Stimulated activated CD4-positive, alpha-beta T cell treated with anti-CD3 and anti-CD28 coated beads, TNF-alpha, amount 100 ng/mL, for 24 hours (primary cell): ENCODE measurements at regions not wholly inside any gene's neighbourhood (a gene's known extent, or its start where the extent isn't known, plus 50 kb on each side); places are given as distances from the start of the nearest gene placed in this dataset.

Experiments used
- DNase-seq, 3 experiments: peaks; one replicate each; pipeline ENCODE4 v3.0.0-alpha.2; 2020; ENCODE audit warnings: low read depth in 3 of 3

GRCh38 chr10:36700123-36700522, 425.3 kb upstream of the ANKRD30A start:
- DNase-seq: no peak

GRCh38 chr10:36692759-36693158, 432.6 kb upstream of the ANKRD30A start:
- DNase-seq: no peak

DNA sequence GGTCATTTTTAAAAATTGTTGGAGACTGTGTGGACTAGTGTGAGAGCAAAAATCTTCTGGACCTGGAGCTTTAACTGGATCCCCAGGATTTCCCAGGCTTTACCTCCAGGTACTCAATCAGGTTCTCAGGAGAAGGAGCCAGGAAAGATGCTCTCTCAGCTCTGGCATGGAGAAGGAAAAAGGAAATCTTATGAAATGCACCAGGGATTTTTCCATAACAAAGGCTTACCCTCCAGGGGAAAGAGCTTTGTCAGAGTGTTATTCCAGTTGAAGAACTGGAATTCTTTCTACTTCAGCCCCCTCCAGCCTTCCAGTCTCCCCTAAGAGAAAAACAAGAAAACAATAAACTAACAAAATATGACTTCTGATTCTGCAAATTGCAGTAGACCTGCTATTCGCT, 436.7 kb upstream of the ANKRD30A start:
- DNase-seq: no peak

DNA sequence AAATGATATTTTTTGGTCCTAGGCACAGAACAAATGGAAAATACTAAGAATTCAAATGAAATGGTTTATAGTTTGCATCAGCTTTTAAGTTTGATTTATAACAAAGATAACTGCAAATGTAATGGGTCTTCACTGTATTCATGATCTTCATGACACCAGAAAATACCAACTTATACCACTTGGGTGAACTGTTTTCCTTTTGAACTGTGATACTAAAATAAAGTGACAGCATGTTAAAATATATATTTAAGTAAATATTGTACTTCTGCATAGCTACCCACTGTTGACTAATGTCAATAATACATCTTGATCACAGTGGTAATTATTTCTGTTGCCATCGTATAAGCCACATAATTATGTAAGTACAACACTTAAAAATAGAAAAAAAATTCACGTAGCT, 442.0 kb upstream of the ANKRD30A start:
- no peak for DNase-seq

GRCh38 chr10:36681751-36682632, 443.4 kb upstream of the ANKRD30A start:
- DNase-seq: no peak

GRCh38 chr10:36679554-36679953, 445.8 kb upstream of the ANKRD30A start:
- DNase-seq: no peak

DNA sequence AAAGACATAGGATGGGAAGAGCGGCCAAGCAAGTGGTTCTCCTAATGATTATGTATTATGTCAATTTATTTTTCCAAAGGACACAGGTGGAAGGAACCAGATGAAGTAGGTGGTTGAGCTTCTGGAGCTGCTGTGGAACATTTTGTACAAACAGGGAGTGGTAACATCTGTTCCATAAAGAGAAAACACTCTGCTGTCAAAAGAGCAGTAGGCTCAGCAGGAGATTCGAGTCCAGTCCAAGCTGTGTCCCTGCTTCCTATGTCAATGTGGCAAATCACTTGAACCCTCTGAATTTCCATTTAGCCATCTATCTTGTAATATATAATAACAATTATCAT, 448.0 kb upstream of the ANKRD30A start:
- DNase-seq: no peak

- DNase-seq: no peak
These were observed 448.5 kb upstream of the ANKRD30A start for GRCh38 chr10:36676756-36677430.

DNA sequence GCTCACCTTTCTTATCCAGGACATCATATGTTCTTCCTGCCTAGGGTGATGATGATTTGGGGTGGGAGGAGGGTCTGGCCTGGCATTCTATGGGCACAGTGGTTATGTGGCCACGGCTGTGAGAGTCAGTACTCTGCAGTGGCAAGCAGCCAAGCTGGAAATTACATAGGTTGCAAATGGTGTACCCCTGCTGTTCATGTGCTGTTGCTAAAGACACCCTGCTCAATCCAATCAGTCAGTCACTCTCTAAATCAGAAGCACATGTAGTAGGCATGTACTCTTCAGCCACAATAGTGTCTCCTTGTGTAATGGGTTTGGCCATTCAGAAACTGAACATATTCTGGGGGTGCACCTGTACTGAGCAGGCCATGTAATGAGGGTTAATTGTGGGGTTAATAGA, 449.1 kb upstream of the ANKRD30A start:
- no peak for DNase-seq

- no peak for DNase-seq
These were observed 449.9 kb upstream of the ANKRD30A start for GRCh38 chr10:36675458-36675880.

- no peak for DNase-seq
These were observed 453.8 kb upstream of the ANKRD30A start for GRCh38 chr10:36671607-36672006.

- no peak for DNase-seq
These were observed 454.6 kb upstream of the ANKRD30A start for GRCh38 chr10:36670621-36671402.

DNA sequence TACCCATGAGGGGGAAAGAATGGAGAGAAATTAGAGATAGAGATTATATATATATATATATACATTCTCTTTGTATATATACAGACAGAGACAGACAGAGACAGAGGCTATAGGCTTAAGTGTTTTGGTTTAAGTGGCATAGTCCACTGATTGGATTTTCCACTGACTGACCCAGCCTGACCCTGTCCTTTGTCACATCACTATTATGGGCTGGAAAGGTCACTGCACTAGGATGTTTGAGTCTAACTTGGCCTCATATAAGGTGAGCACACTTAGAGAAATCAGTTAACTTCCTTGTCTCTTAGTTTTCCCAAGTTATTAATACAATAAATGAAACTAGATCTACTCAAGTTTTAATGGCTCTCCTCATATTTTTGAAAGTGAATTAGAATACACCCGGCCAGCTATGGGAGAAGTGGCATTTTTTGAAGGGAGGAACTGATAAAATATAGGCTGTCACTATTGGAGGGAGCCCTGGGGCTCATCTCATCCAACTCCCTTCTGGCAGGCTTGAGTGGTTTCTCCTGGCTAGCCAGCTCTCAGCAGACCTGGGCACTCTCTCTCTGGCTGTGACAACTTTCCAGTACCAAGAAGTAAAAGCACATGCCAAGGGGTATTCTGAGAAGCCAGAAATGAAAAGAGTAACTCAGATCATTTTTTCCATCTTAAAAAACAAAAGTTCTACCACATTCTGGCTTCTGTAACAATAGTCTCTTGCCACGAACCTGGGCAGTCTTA, 455.6 kb upstream of the ANKRD30A start:
- DNase-seq: no peak

DNA sequence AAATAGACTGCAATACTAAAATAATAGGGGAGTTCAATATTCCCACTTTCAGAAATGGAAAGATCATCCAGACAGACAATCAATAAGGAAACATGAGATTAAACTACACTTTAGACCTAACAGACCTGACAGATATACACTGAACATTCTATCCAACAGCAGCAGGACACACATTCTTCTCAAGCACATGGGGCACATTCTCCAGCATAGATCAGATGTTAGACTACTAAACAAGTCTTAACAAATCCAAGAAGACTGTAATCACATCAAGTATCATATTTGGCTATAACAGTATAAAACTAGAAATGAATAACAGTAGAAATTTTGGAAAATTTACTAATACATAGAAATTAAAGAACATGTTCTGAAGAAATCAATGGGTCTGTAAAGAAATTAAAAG, 458.9 kb upstream of the ANKRD30A start:
- no peak for DNase-seq

DNA sequence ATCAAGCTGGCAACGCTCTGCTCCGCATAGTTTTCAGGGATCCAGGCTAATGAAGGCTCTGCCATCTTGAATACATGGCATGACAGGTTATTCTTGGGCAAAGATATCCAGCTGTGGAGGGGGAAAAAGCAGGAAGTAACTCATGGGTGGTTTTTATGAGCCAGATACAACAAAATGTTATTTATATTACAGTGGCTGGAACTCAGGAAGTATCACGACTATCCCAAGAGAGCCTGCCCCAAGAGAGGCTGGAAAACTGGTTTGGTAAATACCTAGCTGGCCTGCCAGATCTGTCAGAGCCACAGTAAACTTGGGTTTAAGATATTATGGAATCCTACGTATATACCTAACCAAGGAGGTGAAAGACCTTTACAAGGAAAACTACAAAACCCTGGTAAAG, 462.8 kb upstream of the ANKRD30A start:
- no peak for DNase-seq

GRCh38 chr10:36650274-36650673, 475.1 kb upstream of the ANKRD30A start:
- no peak for DNase-seq

- no peak for DNase-seq
These were observed 477.9 kb upstream of the ANKRD30A start for GRCh38 chr10:36647540-36647939.

DNA sequence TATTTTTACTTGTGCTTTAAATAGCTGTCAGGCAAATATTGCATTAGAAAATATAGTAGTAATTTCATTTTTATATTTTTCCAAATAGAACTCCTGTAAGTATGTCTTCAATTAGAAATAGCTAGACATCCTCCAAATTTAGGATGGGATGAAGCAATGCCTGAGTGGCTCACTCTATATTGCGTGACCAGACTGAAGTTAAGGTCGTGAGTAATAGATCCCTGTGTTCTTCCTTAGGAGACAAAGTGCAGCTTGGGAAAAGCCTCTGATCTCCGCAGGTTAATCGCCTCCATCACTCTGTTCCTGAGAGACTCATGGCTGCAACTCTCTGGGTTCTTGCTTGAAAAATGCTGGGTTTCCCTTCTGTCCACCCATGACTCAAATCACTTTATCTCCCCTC, 484.8 kb upstream of the ANKRD30A start:
- no peak for DNase-seq

- DNase-seq: no peak
These were observed 486.8 kb upstream of the ANKRD30A start for GRCh38 chr10:36638462-36639155.

- DNase-seq: no peak
These were observed 488.5 kb upstream of the ANKRD30A start for GRCh38 chr10:36636879-36637278.

- DNase-seq: no peak
These were observed 489.0 kb upstream of the ANKRD30A start for GRCh38 chr10:36636285-36636839.
